Posterior vena cava (tissue), 2 donors: ENCODE measurements at regions not wholly inside any gene's neighbourhood (a gene's known extent, or its start where the extent isn't known, plus 50 kb on each side); places are given as distances from the start of the nearest gene placed in this dataset.
A peak's percentile ranks its signal among the peaks of the same experiment; 100 is the strongest.
"Not testable (repeated sequence)": the region's sequence is repeated elsewhere in the genome, so short reads cannot be mapped to it uniquely, and the experiment has no call there.

Experiments used
- DNase-seq: peaks from one replicate; pipeline ENCODE4 v3.0.0-alpha.2; 2020; ENCODE audit warnings: low spot score
- intact Hi-C, 2 donors: fragments of 100-400 bp; cut with DNase I; formaldehyde crosslinking; loops; one replicate each; pipeline versions ENCODE4 v1.14.1 to v1.14.2; 2022 to 2023
- donor health status: DM: yes; HTN: yes; CAD: no.
- donor health status: DM: yes; HTN: yes; CAD: no.

- intact Hi-C loops: no loop called here
Observed at GRCh38 chr3:109943181-109943580, 605.8 kb upstream of the DPPA4 start.

DNA sequence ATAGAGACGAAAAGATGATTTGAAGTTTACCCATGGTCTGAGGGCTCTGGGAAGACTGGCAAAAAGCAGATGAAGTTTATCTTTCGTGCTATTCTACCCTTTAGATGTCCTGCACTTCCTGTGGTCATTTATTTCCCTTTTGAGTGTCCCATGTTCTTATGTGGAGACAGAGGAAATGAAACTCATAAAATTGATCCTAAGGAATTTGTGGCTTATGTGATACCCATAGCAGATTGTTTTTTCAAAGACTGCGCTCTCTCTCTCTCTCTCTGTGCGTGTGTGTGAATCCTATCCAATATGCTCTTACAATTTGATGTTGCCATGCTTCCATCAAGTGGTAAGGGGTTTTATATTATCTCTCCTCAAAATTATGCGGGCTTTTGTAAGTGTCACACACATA, 607.5 kb upstream of the DPPA4 start:
- intact Hi-C loops: no loop called here
- no peak for DNase-seq

More at GRCh38 chr3:109943181-109943580, 605.8 kb upstream of the DPPA4 start:
- no peak for DNase-seq

GRCh38 chr3:109952924-109953323, 615.6 kb upstream of the DPPA4 start:
- intact Hi-C loops: no loop called here
- no peak for DNase-seq

GRCh38 chr3:109963831-109964230, 626.5 kb upstream of the DPPA4 start:
- DNase-seq: no peak
- intact Hi-C loops: no loop called here

DNA sequence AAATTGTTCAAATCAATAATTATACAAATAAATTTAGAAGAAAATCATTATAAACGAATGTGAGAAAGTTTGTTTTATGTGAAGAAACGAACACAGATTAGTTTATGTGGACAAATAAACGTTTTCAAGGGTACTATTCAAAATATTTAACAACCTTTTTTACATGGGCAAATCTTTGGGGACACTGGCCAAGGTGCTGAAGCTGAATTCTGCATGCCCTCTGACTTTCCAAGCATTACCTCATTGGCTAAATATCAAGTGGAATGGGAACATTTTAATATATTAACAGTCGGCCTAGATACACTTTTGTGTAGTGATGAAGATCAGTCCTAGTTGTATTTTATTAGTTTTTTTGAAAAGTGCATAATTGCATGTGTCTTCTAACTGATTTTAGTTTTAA, 636.4 kb upstream of the DPPA4 start:
- intact Hi-C loops: no loop called here
- no peak for DNase-seq

DNA sequence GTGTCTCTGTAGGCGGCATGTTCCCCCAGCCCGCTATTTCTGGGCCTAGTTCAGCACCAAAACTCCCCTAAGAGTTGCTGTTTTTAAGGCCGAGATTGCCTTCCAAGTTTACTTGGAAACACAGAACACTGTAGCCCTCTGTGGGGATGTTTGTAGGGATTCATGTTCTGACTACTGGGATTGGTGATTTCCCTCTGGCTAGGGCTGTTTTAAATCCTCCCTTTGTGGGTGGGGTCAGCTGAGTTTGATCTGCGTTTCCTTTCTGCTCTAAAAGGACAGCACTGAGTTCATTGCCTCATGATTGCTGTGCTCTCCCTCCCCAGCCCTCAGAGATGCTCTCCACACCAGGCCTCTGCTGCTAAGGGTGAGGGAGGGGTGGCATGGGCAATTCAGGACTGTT, 640.6 kb upstream of the DPPA4 start:
- intact Hi-C loops: no loop called here
- DNase-seq: no peak

DNA sequence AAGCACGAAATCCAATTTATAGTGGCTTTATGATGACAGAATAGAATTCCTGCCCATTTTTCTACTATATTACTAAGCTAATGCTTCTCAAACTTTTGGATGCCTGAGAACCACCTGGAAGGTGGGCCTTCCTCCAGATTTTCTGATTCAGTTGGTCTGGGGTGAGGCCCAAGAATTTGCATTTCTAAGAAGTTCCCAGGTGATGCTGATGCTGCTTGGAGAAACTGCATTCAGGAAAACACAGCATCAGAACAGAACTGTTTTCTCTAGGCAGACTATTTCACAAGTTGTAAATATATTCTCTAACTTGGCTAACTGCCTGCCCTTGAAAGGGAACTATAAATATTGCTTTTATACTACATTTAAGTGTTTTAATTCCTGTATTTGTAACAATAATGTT, 644.9 kb upstream of the DPPA4 start:
- intact Hi-C loops: no loop called here
- no peak for DNase-seq

GRCh38 chr3:109984976-109985375, 647.6 kb upstream of the DPPA4 start:
- no peak for DNase-seq
- intact Hi-C loops: no loop called here

GRCh38 chr3:109985943-109986555, 648.7 kb upstream of the DPPA4 start:
- DNase-seq: no peak
- intact Hi-C loops: no loop called here

GRCh38 chr3:109994853-109995252, 657.5 kb upstream of the DPPA4 start:
- intact Hi-C loops: loop anchor here in 1 of 2 donors (5.0 kb wide), 1 partner anchor 1372 kb away; no protein-coding TSS in a partner anchor
- peak; percentile 62 for DNase-seq

GRCh38 chr3:109995377-109995776, 658.0 kb upstream of the DPPA4 start:
- no peak for DNase-seq
- intact Hi-C loops: no loop called here

DNA sequence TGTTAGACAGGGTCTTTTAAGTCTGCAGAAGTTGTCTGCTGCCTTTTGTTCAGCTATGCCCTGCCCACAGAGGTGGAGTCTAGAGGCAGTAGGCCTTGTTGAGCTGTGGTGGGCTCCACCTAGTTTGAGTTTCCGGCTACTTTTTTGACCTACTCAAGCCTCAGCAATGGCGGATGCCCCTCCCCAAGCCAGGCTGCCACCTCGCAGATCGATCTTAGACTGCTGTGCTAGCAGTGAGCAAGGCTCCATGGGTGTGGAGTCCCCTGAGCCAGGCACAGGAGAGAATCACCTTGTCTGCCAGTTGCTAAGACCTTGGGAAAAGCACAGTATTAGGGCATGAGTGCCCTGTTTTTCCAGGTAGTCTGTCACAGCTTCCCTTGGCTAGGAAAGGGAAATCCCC, 664.6 kb upstream of the DPPA4 start:
- intact Hi-C loops: not testable (repeated sequence)
- peak; percentile 56 for DNase-seq

- no peak for DNase-seq
Observed at GRCh38 chr3:110006913-110007312, 669.6 kb upstream of the DPPA4 start.

DNA sequence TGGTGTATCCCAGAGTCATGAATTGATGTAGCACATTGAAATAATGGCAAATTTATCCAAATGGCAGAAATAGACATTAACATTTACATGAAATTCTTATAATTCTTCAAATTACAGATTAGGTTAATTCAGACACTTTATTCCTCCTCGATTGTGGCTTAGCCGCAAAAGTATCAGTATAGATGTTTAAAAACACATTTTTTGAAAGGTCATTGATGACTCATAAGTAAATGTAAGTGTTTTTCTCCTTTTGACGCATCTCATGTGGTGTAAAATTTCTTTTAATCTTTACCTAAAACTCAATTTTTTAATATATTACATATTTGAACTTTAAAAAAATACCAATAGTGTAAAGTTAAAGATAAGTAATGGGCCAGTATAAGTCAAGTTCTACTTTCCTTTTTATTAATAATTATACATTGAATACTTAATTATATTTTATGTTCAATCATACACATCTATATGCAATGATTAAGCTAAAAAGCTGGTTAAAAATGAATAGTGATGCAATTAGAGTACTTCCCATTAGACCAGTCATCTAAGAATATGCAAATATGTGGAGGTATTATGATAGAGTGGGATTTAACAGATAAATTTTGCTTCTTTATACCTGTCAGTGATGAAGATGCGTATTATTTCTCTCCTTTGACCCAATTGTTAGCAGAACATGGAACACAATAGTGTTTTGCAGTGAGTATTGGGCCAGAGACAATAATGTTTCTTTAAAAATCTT, 678.1 kb upstream of the DPPA4 start:
- no peak for DNase-seq
- intact Hi-C loops: no loop called here

More at GRCh38 chr3:110006913-110007312, 669.6 kb upstream of the DPPA4 start:
- intact Hi-C loops: no loop called here

- no peak for DNase-seq
- intact Hi-C loops: no loop called here
Observed at GRCh38 chr3:110016235-110016815, 679.0 kb upstream of the DPPA4 start.

DNA sequence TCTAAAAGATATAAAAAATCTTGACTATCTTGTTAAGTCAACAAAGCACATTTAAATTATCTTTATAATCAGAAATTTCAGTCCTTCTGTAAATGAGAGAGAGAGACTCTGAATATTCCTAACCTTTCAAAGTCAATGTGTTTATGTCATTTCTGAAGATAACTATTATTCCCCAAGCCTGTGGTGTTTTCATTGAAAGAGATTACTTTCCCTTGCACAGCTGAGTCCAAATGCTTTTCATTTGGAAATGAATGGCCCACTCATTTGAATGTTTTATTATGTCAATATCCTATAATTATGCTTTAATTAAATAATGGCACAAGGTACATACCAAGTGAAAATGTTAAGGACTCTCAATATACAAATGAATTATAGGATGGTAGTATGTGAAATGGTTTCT, 680.0 kb upstream of the DPPA4 start:
- intact Hi-C loops: no loop called here
- DNase-seq: no peak

DNA sequence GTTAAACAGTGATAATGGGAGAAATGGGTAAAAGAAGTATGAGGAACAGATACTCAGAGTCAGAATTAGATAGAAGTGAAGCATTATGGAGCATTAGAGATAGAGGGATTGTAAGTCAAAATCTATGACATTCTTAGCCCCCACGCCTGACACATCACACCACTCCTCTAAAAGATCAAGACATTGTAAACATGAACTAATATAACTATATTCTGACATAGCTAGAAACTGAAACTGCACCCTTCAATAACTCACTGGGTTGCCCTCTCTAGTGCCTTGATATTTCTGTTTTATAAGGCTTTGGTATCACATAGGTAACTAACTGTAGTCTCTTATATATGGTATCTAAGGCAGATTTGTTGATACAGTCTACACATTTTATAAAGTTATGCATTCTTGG, 684.3 kb upstream of the DPPA4 start:
- intact Hi-C loops: no loop called here
- DNase-seq: no peak

DNA sequence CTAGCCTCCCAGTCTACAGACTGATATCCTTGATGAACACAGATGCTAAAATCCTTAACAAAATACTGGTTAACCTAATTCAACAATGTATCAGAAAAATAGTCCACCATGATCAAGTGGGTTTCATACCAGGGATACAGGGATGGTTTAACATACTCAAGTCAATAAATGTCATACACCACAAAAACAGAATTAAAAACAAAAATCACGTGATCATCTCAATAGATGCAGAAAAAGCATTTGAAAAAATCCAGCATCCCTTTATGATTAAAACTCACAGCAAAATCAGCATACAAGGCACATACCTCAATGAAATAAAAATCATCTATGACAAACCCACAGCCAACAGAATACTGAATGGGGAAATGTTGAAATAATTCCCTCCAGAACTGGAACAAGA, 685.7 kb upstream of the DPPA4 start:
- DNase-seq, intact Hi-C loops: not testable (repeated sequence)

GRCh38 chr3:110026421-110026820, 689.1 kb upstream of the DPPA4 start:
- intact Hi-C loops: no loop called here
- no peak for DNase-seq

DNA sequence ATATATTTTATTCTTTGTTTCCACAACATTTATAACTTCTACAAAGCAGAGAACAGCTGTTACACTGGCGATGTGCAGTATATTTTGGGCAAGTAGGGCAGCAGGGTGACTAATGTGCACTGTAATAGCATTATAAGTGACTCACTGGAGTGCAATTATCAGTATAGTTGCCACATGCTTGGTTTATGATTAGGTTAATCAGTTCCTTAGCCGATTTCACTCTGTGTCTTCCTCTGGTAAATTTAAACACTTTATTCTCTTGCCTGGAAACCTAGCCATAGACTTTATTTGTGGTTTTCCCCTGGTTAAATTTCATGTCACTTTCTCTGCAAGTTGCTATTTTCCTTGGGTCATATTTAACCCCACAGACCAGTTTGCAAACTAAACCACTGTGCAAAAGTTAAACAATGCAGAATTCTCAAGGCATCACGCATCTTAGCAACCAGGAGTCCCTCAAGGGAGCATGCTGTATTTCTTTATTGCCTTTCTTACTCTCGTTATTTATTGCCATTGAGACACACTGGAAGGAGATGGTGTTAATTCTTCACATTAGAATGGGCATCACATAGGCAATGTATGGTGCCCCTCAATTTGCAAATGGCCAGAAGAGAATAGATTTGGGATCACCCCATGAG, 690.2 kb upstream of the DPPA4 start:
- intact Hi-C loops: no loop called here
- DNase-seq: no peak
